ENCODE measurements at regions not wholly inside any gene's neighbourhood (a gene's known extent, or its start where the extent isn't known, plus 50 kb on each side); places are given as distances from the start of the nearest gene placed in this dataset.

DNA sequence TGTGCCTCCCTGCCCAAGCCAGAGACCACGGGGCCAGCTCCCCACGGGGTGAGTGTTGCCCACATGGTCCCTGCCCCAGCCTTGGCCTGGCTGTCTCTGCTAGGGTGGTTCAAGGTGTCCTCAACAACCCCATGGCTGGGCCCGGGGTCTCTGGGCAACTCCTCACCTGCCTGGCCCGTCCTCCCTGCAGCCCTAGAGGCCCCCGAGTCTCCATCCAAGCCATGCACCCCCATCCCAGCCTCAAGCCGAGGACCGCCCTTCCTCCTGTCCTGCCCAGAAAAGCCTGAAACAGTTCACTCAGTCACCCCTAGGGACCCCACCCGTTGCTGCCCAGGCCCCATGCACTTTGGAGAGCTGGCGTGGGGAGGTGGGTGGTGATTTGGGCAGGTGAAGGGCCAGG lies 120.9 kb downstream of the FAM53A start:
- no peaks in the 10 kb centered on the region for H3K27me3 ChIP-seq (ENCODE audit: insufficient read depth, low read length, poor library complexity)
- H4K20me1 ChIP-seq (ENCODE audit: insufficient read depth, low read length) = peaks cover 10% of the 10 kb centered on the region
- no peak for ATAC-seq (ENCODE audit: insufficient read depth, low read depth)
- no peaks in the 10 kb centered on the region for H3K4me1 ChIP-seq (ENCODE audit: insufficient read depth, low read length)
- no peaks in the 10 kb centered on the region for H3K79me2 ChIP-seq (ENCODE audit: insufficient read depth, low read length)
- no peak overlapping the region for H3K4me2 ChIP-seq (ENCODE audit: insufficient read depth, low read length)
- H3K9ac ChIP-seq (ENCODE audit: low read depth, low read length) = no peak overlapping the region
- H3K4me3 ChIP-seq (ENCODE audit: low read depth in 1 of 2, low read length in 2 of 2) = no peak overlapping the region
- no peak for DNase-seq
- H3K27ac ChIP-seq (ENCODE audit: low read length) = no peak overlapping the region
- H3K9me3 ChIP-seq (ENCODE audit: insufficient read depth, low read length, severe bottlenecking) = no peaks in the 10 kb centered on the region
- TF ChIP-seq, protein P1, sequence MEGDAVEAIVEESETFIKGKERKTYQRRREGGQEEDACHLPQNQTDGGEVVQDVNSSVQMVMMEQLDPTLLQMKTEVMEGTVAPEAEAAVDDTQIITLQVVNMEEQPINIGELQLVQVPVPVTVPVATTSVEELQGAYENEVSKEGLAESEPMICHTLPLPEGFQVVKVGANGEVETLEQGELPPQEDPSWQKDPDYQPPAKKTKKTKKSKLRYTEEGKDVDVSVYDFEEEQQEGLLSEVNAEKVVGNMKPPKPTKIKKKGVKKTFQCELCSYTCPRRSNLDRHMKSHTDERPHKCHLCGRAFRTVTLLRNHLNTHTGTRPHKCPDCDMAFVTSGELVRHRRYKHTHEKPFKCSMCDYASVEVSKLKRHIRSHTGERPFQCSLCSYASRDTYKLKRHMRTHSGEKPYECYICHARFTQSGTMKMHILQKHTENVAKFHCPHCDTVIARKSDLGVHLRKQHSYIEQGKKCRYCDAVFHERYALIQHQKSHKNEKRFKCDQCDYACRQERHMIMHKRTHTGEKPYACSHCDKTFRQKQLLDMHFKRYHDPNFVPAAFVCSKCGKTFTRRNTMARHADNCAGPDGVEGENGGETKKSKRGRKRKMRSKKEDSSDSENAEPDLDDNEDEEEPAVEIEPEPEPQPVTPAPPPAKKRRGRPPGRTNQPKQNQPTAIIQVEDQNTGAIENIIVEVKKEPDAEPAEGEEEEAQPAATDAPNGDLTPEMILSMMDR (IDR thresholded peaks at IDR 0.05; ENCODE audit: borderline replicate concordance, extremely low read depth, low read length, poor library complexity, severe bottlenecking) = no peak
- no peak for TF ChIP-seq EZH2 (IDR thresholded peaks at IDR 0.05; ENCODE audit: borderline replicate concordance, low read depth, low read length, severe bottlenecking)
- no peak overlapping the region for H2AFZ ChIP-seq (ENCODE audit: low read depth, low read length)
- H3K36me3 ChIP-seq (ENCODE audit: insufficient read depth, low read length) = no peaks in the 10 kb centered on the region

DNA sequence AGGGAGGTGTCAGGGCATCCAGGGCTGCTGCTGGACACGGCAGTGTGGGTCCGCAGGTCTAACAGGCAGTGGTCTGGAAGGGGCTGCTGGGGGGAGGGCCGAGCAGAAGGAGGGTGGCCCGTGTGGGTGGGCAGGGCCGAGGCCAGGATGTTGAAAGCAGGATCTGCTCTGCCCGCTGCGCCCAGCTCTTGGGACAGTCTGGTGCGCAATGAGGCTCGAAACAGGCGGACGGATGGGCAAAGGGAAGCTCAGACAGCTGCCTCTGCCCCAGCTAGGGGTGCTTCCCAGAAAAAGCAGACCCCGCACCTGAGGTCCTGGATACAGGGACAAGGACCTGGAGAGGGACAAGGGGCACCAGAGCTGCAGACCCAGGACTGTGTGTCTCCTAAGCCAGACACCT lies 121.3 kb downstream of the FAM53A start:
- Histone ChIP-seq H4K20me1 (ENCODE audit: insufficient read depth, low read length) (peaks cover 10% of the 10 kb centered on the region), H3K4me3 (ENCODE audit: low read depth in 1 of 2, low read length in 2 of 2) (no peak overlapping the region), H3K9me3 (ENCODE audit: insufficient read depth, low read length, severe bottlenecking) (no peaks in the 10 kb centered on the region), H3K9ac (ENCODE audit: low read depth, low read length) (no peak overlapping the region), H2AFZ (ENCODE audit: low read depth, low read length) (no peak overlapping the region), H3K4me1 (ENCODE audit: insufficient read depth, low read length) (no peaks in the 10 kb centered on the region), H3K27me3 (ENCODE audit: insufficient read depth, low read length, poor library complexity) (no peaks in the 10 kb centered on the region), H3K27ac (ENCODE audit: low read length) (no peak overlapping the region), H3K4me2 (ENCODE audit: insufficient read depth, low read length) (no peak overlapping the region), H3K79me2 (ENCODE audit: insufficient read depth, low read length) (no peaks in the 10 kb centered on the region), H3K36me3 (ENCODE audit: insufficient read depth, low read length) (no peaks in the 10 kb centered on the region)
- ATAC-seq (ENCODE audit: insufficient read depth, low read depth) (no peak), DNase-seq (no peak)
- TF ChIP-seq EZH2 (IDR thresholded peaks at IDR 0.05; ENCODE audit: borderline replicate concordance, low read depth, low read length, severe bottlenecking) = no peak

DNA sequence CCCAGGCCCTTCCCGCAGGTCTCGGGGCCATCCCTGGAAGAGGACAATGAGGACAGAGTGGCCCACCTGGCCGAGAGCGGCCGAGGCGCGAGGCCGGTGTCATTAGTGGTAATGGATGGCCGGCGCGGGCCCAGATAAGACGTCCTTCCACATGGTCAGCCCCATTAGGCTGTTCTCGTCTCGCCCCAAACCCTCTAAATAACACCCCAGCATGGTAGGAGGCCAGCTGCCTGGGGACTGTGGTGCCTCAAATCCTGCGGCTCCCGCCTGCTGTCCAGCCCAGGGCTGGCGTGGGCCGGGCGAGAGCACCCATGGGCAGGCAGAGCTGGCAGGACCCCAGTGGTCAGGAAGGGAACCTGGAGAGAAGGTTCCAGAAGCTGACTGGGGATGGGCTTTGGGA lies 121.7 kb downstream of the FAM53A start:
- Histone ChIP-seq H4K20me1 (ENCODE audit: insufficient read depth, low read length) (peaks cover 10% of the 10 kb centered on the region), H3K4me1 (ENCODE audit: insufficient read depth, low read length) (no peaks in the 10 kb centered on the region), H2AFZ (ENCODE audit: low read depth, low read length) (no peak overlapping the region), H3K27ac (ENCODE audit: low read length) (no peak overlapping the region), H3K27me3 (ENCODE audit: insufficient read depth, low read length, poor library complexity) (no peaks in the 10 kb centered on the region), H3K79me2 (ENCODE audit: insufficient read depth, low read length) (no peaks in the 10 kb centered on the region), H3K4me2 (ENCODE audit: insufficient read depth, low read length) (no peak overlapping the region), H3K9ac (ENCODE audit: low read depth, low read length) (no peak overlapping the region), H3K4me3 (ENCODE audit: low read depth in 1 of 2, low read length in 2 of 2) (no peak overlapping the region), H3K36me3 (ENCODE audit: insufficient read depth, low read length) (no peaks in the 10 kb centered on the region), H3K9me3 (ENCODE audit: insufficient read depth, low read length, severe bottlenecking) (no peaks in the 10 kb centered on the region)
- DNase-seq (no peak), ATAC-seq (ENCODE audit: insufficient read depth, low read depth) (no peak)
- no peak for TF ChIP-seq EZH2 (IDR thresholded peaks at IDR 0.05; ENCODE audit: borderline replicate concordance, low read depth, low read length, severe bottlenecking)

DNA sequence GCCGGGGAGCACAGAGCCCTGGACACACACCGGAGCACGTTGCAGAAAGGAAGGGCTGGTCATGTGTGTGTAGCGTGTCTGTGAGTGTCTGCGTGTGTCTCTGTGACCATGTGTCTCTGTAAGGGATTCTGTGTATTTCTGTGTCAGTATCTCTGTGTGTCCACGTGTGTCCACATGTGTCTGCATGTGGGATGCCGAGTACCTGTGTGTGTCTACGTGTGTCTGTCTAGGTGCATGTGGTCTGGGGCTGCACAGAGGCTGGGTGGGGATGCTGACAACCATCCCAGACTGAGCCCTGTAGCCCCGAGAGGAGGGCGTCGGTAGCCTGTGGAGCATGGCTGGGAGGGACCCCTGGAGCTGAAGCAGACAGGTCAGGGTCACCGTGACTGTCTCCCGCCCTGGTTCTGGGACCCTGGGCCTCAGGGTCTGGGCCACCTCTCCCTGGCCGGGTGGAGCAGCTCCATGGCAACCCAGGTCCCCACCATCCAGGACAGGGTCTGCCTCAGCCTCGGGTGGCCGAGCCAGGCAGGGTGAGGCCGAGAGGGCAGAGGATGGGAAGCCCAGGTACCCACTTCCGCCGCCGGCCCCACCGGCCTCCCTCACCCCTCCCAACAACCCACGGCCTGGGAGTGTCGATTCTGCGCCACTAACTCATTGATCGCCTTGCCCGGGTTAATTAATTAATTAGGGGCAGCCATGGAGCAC lies 122.7 kb downstream of the FAM53A start:
- TF ChIP-seq, protein P1 (IDR thresholded peaks at IDR 0.05; ENCODE audit: borderline replicate concordance, extremely low read depth, low read length, poor library complexity, severe bottlenecking) = no peak
- no peak for TF ChIP-seq EZH2 (IDR thresholded peaks at IDR 0.05; ENCODE audit: borderline replicate concordance, low read depth, low read length, severe bottlenecking)
- no peak overlapping the region for H3K9ac ChIP-seq (ENCODE audit: low read depth, low read length)
- H2AFZ ChIP-seq (ENCODE audit: low read depth, low read length) = no peak overlapping the region
- no peaks in the 10 kb centered on the region for H3K27me3 ChIP-seq (ENCODE audit: insufficient read depth, low read length, poor library complexity)
- ATAC-seq (ENCODE audit: insufficient read depth, low read depth) = no peak
- H3K4me1 ChIP-seq (ENCODE audit: insufficient read depth, low read length) = no peaks in the 10 kb centered on the region
- DNase-seq = no peak
- no peak overlapping the region for H3K4me3 ChIP-seq (ENCODE audit: low read depth in 1 of 2, low read length in 2 of 2)
- H3K4me2 ChIP-seq (ENCODE audit: insufficient read depth, low read length) = no peak overlapping the region
- no peaks in the 10 kb centered on the region for H3K79me2 ChIP-seq (ENCODE audit: insufficient read depth, low read length)
- H3K36me3 ChIP-seq (ENCODE audit: insufficient read depth, low read length) = no peaks in the 10 kb centered on the region
- H4K20me1 ChIP-seq (ENCODE audit: insufficient read depth, low read length) = peaks cover 8% of the 10 kb centered on the region
- H3K9me3 ChIP-seq (ENCODE audit: insufficient read depth, low read length, severe bottlenecking) = no peaks in the 10 kb centered on the region
- no peak overlapping the region for H3K27ac ChIP-seq (ENCODE audit: low read length)
